IMR-90 (cell line): ENCODE measurements at regions not wholly inside any gene's neighbourhood (a gene's known extent, or its start where the extent isn't known, plus 50 kb on each side); places are given as distances from the start of the nearest gene placed in this dataset.

Experiments
- ATAC-seq: fragments of 200-7000 bp; cut with Tn5 transposase; 2 replicates; pipeline ENCODE4 v1.9.1; 2020; ENCODE audit warnings: low read depth, mild to moderate bottlenecking, moderate library complexity
- BruUV-seq: library from RNA; stranded (reverse); fragments of 400-500 nt; replicated peaks from 2 replicates; lab custom pipeline; 2021; lab: Mats Ljungman, UMichigan
- CTCF ChIA-PET: fragments of 300-600 bp; formaldehyde crosslinking; extraction: SDS; loops from one replicate; lab custom pipeline; 2021; ENCODE audit warnings: antibody characterized with exemption; lab: Yijun Ruan, JAX
- POLR2A ChIA-PET: fragments of 300-600 bp; sonication (Branson Sonifier 250); formaldehyde crosslinking; loops from one replicate; lab custom pipeline; 2022; ENCODE audit warnings: antibody characterized with exemption; ENCODE audit not compliant: unreplicated experiment; lab: Charles Lee
- DNase-seq: peaks from one replicate; pipeline ENCODE4 v3.0.0; 2013
- H2AFZ ChIP-seq: replicated peaks from 2 replicates; pipeline ENCODE3; 2013; ENCODE audit warnings: low read length, mild to moderate bottlenecking; ENCODE audit not compliant: poor library complexity
- H2AK5ac ChIP-seq: 2 replicates; pipeline ENCODE4 v1.6.1; 2013; ENCODE audit warnings: low read depth, low read length, inconsistent platforms
- H2AK9ac ChIP-seq: replicated peaks from 2 replicates; pipeline ENCODE3; 2013; ENCODE audit warnings: mild to moderate bottlenecking, low read depth, low read length, moderate library complexity; ENCODE audit not compliant: poor library complexity
- H2BK120ac ChIP-seq: 2 replicates; pipeline ENCODE4 v1.6.1; 2013; ENCODE audit warnings: low read depth, low read length, inconsistent platforms
- H2BK15ac ChIP-seq: 3 replicates; pipeline ENCODE4 v1.6.1; 2013; ENCODE audit warnings: low read depth, low read length, inconsistent platforms
- H2BK20ac ChIP-seq: 2 replicates; pipeline ENCODE4 v1.6.1; 2013; ENCODE audit warnings: low read depth, mild to moderate bottlenecking, inconsistent platforms, low read length, moderate library complexity
- H2BK5ac ChIP-seq: 2 replicates; pipeline ENCODE4 v1.6.1; 2013; ENCODE audit warnings: mild to moderate bottlenecking, low read depth, low read length, inconsistent platforms; ENCODE audit not compliant: poor library complexity, severe bottlenecking
- H3K14ac ChIP-seq: replicated peaks from 2 replicates; pipeline ENCODE4 v1.6.1; 2013; ENCODE audit warnings: low read depth, low read length, inconsistent platforms
- H3K18ac ChIP-seq: 2 replicates; pipeline ENCODE4 v1.6.1; 2013; ENCODE audit warnings: low read depth, low read length, control low read depth
- H3K23ac ChIP-seq: 2 replicates; pipeline ENCODE4 v1.6.1; 2013; ENCODE audit warnings: low read depth, low read length, inconsistent platforms
- H3K27ac ChIP-seq: 2 replicates; pipeline ENCODE4 v1.5.1; 2013; ENCODE audit warnings: mild to moderate bottlenecking, control low read depth, low read length; ENCODE audit not compliant: insufficient read depth
- H3K27me3 ChIP-seq: 2 replicates; pipeline ENCODE4 v1.6.1; 2013; ENCODE audit warnings: low read length; ENCODE audit not compliant: control insufficient read depth, insufficient read depth
- H3K36me3 ChIP-seq: 2 replicates; pipeline ENCODE4 v1.6.1; 2013; ENCODE audit warnings: low read length, mixed read lengths; ENCODE audit not compliant: control insufficient read depth, insufficient read depth
- H3K4ac ChIP-seq: 2 replicates; pipeline ENCODE4 v1.6.1; 2013; ENCODE audit warnings: low read depth, low read length, inconsistent platforms
- H3K4me1 ChIP-seq: 2 replicates; pipeline ENCODE4 v1.6.1; 2013; ENCODE audit warnings: low read length, mixed read lengths; ENCODE audit not compliant: control insufficient read depth, insufficient read depth
- H3K4me2 ChIP-seq: 2 replicates; pipeline ENCODE4 v1.6.1; 2013; ENCODE audit warnings: low read depth, mild to moderate bottlenecking, control low read depth, low read length, moderate library complexity
- H3K4me3 ChIP-seq: 2 replicates; pipeline ENCODE4 v1.5.1; 2013; ENCODE audit warnings: low read depth, mild to moderate bottlenecking, control low read depth, low read length, moderate library complexity; ENCODE audit not compliant: insufficient read depth
- H3K56ac ChIP-seq: 2 replicates; pipeline ENCODE4 v1.6.1; 2013; ENCODE audit warnings: low read length, inconsistent platforms; ENCODE audit not compliant: insufficient read depth; ENCODE audit errors: extremely low read depth
- H3K79me1 ChIP-seq, 2 experiments: 2 replicates each; pipeline ENCODE4 v1.6.1; 2013; ENCODE audit warnings: low read length in 2 of 2, inconsistent platforms in 1 of 2, low read depth in 1 of 2
- H3K9ac ChIP-seq: 2 replicates; pipeline ENCODE4 v1.6.1; 2013; ENCODE audit warnings: low read depth, low read length, control low read depth
- H3K9me1 ChIP-seq: 2 replicates; pipeline ENCODE4 v1.6.1; 2013; ENCODE audit warnings: low read length, inconsistent platforms; ENCODE audit not compliant: insufficient read depth
- H3K9me3 ChIP-seq: 2 replicates; pipeline ENCODE4 v1.6.1; 2013; ENCODE audit warnings: low read length; ENCODE audit not compliant: control insufficient read depth, insufficient read depth
- H4K20me1 ChIP-seq: 2 replicates; pipeline ENCODE4 v1.6.1; 2013; ENCODE audit warnings: low read length, inconsistent platforms; ENCODE audit not compliant: insufficient read depth
- H4K5ac ChIP-seq: 2 replicates; pipeline ENCODE4 v1.6.1; 2013; ENCODE audit warnings: mild to moderate bottlenecking, low read depth, low read length, control low read depth
- H4K8ac ChIP-seq, 2 experiments: 2 replicates each; pipeline ENCODE4 v1.6.1; 2013; ENCODE audit warnings: low read depth in 2 of 2, low read length in 2 of 2, control low read depth in 1 of 2, inconsistent platforms in 1 of 2
- H4K91ac ChIP-seq: 2 replicates; pipeline ENCODE4 v1.6.1; 2013; ENCODE audit warnings: low read depth, low read length, inconsistent platforms; ENCODE audit not compliant: insufficient read depth
- BHLHE40 ChIP-seq: fragments of 150-350 bp; IDR thresholded peaks from 2 replicates; pipeline ENCODE4 v1.6.1; 2016; ENCODE audit warnings: mild to moderate bottlenecking, low read depth, low read length
- CEBPB ChIP-seq: IDR thresholded peaks from 2 replicates; pipeline ENCODE4 v1.6.1; 2012; ENCODE audit warnings: low read depth, low read length, improper control_type of control experiment
- CHD1 ChIP-seq: IDR thresholded peaks from 2 replicates; pipeline ENCODE4 v1.6.1; 2012; ENCODE audit warnings: low read depth, low read length, improper control_type of control experiment
- CTCF ChIP-seq: conservative IDR thresholded peaks from 2 replicates; pipeline ENCODE4 v1.5.1; 2012; ENCODE audit warnings: mild to moderate bottlenecking, low read depth, low read length, improper control_type of control experiment
- ELK1 ChIP-seq: fragments of 150-350 bp; IDR thresholded peaks from 2 replicates; pipeline ENCODE4 v1.6.1; 2016; ENCODE audit warnings: low read depth, mild to moderate bottlenecking, low read length, moderate library complexity, borderline replicate concordance
- FOS ChIP-seq: fragments of 150-350 bp; IDR thresholded peaks from 2 replicates; pipeline ENCODE4 v1.6.1; 2016; ENCODE audit warnings: low read depth, low read length
- MAFK ChIP-seq: IDR thresholded peaks from 2 replicates; pipeline ENCODE4 v1.6.1; 2012; ENCODE audit warnings: low read depth, low read length, improper control_type of control experiment
- MAZ ChIP-seq: IDR thresholded peaks from 2 replicates; pipeline ENCODE4 v1.6.1; 2012; ENCODE audit warnings: low read depth, mild to moderate bottlenecking, low read length, improper control_type of control experiment, moderate library complexity, borderline replicate concordance
- MXI1 ChIP-seq: IDR thresholded peaks from 2 replicates; pipeline ENCODE4 v1.6.1; 2012; ENCODE audit warnings: low read depth, mild to moderate bottlenecking, low read length, moderate library complexity, borderline replicate concordance
- NFE2L2 ChIP-seq: fragments of 150-350 bp; IDR thresholded peaks from 2 replicates; pipeline ENCODE4 v1.6.1; 2016; ENCODE audit warnings: low read depth, mild to moderate bottlenecking, low read length
- POLR2A ChIP-seq: IDR thresholded peaks from 2 replicates; pipeline ENCODE4 v1.6.1; 2012; ENCODE audit warnings: mild to moderate bottlenecking, low read depth, low read length
- RAD21 ChIP-seq: IDR thresholded peaks from 2 replicates; pipeline ENCODE4 v1.6.1; 2012; ENCODE audit warnings: low read length, improper control_type of control experiment
- RCOR1 ChIP-seq: IDR thresholded peaks from 2 replicates; pipeline ENCODE4 v1.6.1; 2012; ENCODE audit warnings: mild to moderate bottlenecking, low read length, improper control_type of control experiment; ENCODE audit not compliant: insufficient replicate concordance
- RFX5 ChIP-seq: IDR thresholded peaks from 2 replicates; pipeline ENCODE4 v1.8.0; 2012; ENCODE audit warnings: low read depth, mild to moderate bottlenecking, low read length, moderate library complexity
- SMC3 ChIP-seq: fragments of 150-350 bp; IDR thresholded peaks from 2 replicates; pipeline ENCODE4 v1.6.1; 2016; ENCODE audit warnings: low read depth, mild to moderate bottlenecking, antibody characterized with exemption, low read length, moderate library complexity
- USF2 ChIP-seq: fragments of 150-350 bp; IDR thresholded peaks from 2 replicates; pipeline ENCODE4 v1.6.1; 2017; ENCODE audit warnings: mild to moderate bottlenecking, antibody characterized with exemption, low read length, low read depth
- WGBS, 2 experiments: methylation state at CpG; one replicate each; pipeline versions ENCODE4 v1.1.5 to v1.1.7; 2013; ENCODE audit warnings: missing lambda C conversion rate in 2 of 2; ENCODE audit not compliant: insufficient read length in 1 of 2; ENCODE audit errors: extremely low coverage in 2 of 2; 5-methylcytosine and 5-hydroxymethylcytosine counted together
- dilution Hi-C: fragments of 300-500 bp; cut with HindIII; formaldehyde crosslinking; loops from one replicate; pipeline ENCODE4 v1.14.3; 2018; ENCODE audit warnings: low sequenced_read_pairs; ENCODE audit not compliant: unreplicated experiment
- in situ Hi-C: fragments of 300-500 bp; cut with MboI; formaldehyde crosslinking; loops from 3 replicates; pipeline ENCODE4 v1.14.3; 2019; ENCODE audit warnings: low sequenced_read_pairs, inconsistent platforms, mixed read lengths
- intact Hi-C: fragments of 100-400 bp; cut with micrococcal nuclease; formaldehyde crosslinking; loops from 2 replicates; pipeline ENCODE4 v1.10.0; 2022

GRCh38 chr1:238648751-238649150 is 737.6 kb upstream of the CHRM3 start:
- Histone ChIP-seq H4K5ac (peak overlapping the region; percentile 100), H2AFZ (no peak overlapping the region), H3K4me2 (no peak overlapping the region)

More at GRCh38 chr1:238648751-238649150, 737.6 kb upstream of the CHRM3 start:
- no peak overlapping the region for H2AK9ac ChIP-seq
- peak overlapping the region; percentile 96 for H3K18ac ChIP-seq
- peak overlapping the region; percentile 93 for H3K27ac ChIP-seq
- peak overlapping the region; percentile 63; the same call in 1 of the 2 replicates for H2AK5ac ChIP-seq
- H4K20me1 ChIP-seq: no peaks in the 10 kb centered on the region
- BruUV-seq: no TSS peak
- in situ Hi-C loops: no loop called here
- WGBS, 2 experiments: 100% methylated on average over 1 of the region's 4 CpGs; no CpG with 5 or more reads in 1 of the 2 experiments
- no peaks in the 10 kb centered on the region for H3K27me3 ChIP-seq
- H4K8ac ChIP-seq: peak overlapping the region; percentile 21 to 83
- CTCF ChIA-PET: interaction anchor here (0.6 kb wide), 1 partner anchor 1693 kb away, joined by 3 read pairs; no protein-coding TSS in a partner anchor
- no peaks in the 10 kb centered on the region for H3K9me3 ChIP-seq
- DNase-seq (no peak), ATAC-seq (no peak)
- H4K91ac ChIP-seq: peak overlapping the region; percentile 93
- peak overlapping the region; percentile 97 for H2BK5ac ChIP-seq
- H3K14ac ChIP-seq: peak overlapping the region; percentile 68
- no peak overlapping the region for H3K9ac ChIP-seq
- peak overlapping the region; percentile 100 for H2BK15ac ChIP-seq
- H3K56ac ChIP-seq: peak overlapping the region; percentile 57
- no peaks in the 10 kb centered on the region for H3K79me1 ChIP-seq
- intact Hi-C loops: no loop called here
- no peak overlapping the region for H3K4me3 ChIP-seq
- H3K36me3 ChIP-seq: no peaks in the 10 kb centered on the region
- peak overlapping the region; percentile 90 for H3K23ac ChIP-seq
- POLR2A ChIA-PET: no interaction called here
- peak overlapping the region; percentile 87 for H2BK120ac ChIP-seq
- H3K9me1 ChIP-seq: peaks cover 2% of the 10 kb centered on the region; the same call in 1 of the 2 replicates
- peak overlapping the region; percentile 91 for H2BK20ac ChIP-seq
- peaks cover 5% of the 10 kb centered on the region for H3K4me1 ChIP-seq
- TF ChIP-seq ELK1 (no peak), SMC3 (no peak), MAFK (no peak), MAZ (no peak), CHD1 (no peak), RAD21 (no peak), POLR2A (no peak), MXI1 (no peak), RFX5 (no peak), FOS (no peak), CTCF (no peak), USF2 (no peak), RCOR1 (no peak), CEBPB (no peak), NFE2L2 (no peak), BHLHE40 (no peak)
- peak overlapping the region; percentile 69 for H3K4ac ChIP-seq
- dilution Hi-C loops: no loop called here
